Epidermal melanocyte (primary cell): ENCODE measurements at regions not wholly inside any gene's neighbourhood (a gene's known extent, or its start where the extent isn't known, plus 50 kb on each side); places are given as distances from the start of the nearest gene placed in this dataset.
A peak's percentile ranks its signal among the peaks of the same experiment; 100 is the strongest.

Experiments used
- DNase-seq: peaks from one replicate; pipeline ENCODE4 v3.0.0; 2011; ENCODE audit warnings: low spot score; ENCODE audit not compliant: insufficient read length

DNA sequence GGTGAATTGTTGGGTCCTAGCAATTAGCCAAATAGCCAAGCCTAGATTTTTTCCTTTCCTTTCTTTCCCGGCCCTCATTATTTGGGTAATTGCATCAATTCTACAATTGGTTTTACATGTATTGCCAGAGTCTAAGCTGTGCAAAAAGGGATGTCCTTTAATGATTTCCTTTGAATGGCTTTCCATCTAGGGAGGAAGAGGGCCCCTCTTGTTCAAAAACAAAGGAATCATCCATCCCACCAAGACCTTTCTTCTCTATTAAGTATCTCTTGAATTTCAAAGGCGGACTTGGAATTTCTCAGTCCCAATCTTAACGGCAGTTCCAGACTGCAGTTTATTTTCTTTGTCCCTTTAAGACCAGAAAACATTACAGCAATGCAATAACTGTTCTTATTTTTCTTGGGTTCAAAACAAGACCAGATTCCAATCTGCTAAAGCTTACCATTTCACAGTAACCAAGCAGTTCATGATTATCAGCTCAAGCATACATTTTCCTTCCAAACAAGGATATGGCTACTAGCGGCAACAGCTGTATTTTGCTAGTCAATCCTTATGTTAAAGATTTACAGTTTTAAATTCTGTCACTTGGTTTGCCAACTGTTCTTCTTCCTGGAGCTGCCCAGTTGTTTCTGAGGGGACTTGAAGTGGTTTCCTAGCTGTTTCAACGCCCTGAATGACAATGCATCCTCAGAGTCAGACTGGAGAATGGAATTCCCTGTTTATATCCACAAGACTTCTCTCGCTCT is 91.4 kb upstream of the LRIG1 start:
- DNase-seq, result no peak

DNA sequence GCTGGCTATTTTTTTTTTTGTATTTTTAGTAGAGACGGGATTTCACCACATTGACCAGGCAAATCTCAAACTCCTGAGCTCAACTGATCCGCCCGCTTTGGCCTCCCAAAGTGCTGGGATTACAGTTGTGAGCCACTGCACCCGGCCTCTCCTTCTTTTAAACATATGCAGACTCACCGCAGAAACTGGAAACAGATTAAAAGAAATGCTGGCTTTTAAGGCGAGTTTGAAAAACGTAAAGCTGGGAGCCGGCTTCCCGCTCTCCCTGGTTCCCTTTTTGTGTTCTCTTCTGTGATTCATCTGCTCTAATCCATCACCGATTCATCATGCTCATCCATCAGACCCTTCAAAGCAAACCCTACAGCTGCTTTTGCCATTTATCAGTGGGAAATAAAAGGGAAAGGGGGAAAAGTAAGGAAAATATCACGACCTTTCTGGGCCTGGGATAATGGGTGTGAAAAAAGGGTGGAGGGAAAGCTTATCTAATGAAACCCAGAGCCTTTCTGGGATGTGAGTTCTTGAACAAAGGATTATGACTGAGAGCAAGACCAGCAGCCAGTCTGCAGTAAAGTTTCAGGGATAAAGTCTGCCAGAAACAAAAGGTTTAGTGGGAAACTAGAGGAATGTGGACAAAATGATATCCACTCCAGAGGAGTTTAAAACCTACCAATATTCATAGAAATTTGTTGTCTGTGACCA is 92.3 kb upstream of the LRIG1 start:
- DNase-seq, result no peak

DNA sequence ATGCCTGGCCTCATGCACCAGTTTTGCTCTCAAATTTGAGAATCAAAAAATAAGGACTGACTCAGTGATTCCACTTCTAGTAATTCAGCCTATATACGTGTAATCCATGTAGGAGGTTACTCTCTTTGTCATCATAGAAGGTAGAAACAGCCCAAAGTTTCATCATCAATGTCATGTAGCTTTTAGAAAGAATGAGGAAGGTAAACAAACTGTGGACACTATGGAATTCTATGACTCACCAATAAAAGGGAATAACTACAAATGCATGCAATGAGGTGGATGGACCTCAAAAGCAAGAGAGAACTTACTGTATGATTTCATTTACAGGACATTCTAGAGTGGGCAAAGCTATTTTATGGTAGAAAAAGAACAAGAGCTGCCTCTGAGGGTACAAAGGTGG is 93.2 kb upstream of the LRIG1 start:
- DNase-seq, result no peak

DNA sequence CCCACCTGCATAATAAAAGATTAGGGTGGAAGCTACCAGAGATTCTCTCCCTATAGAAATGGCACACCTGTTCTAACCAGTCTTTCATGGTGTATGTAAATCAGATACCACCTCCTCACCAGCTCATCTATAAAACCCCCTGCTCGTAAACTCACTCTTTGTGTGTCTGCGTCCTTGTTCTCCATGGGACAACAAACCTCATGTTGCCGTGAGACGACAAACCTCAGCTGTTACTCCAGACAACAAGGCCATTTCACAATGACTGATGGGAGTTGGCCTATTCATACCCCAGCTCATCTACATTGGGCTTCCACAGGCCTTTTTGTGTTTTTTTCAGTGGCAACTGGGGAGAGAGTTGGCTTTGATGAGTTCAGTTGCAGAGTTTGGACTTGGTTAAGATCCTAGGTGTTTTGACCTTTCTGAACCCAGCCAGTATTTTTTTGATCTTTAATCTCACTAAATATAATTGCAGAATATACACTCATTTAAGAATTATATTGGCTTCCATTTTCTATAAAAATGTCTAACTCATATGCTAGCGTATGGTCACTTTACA is 96.6 kb upstream of the LRIG1 start:
- DNase-seq, result no peak

DNA sequence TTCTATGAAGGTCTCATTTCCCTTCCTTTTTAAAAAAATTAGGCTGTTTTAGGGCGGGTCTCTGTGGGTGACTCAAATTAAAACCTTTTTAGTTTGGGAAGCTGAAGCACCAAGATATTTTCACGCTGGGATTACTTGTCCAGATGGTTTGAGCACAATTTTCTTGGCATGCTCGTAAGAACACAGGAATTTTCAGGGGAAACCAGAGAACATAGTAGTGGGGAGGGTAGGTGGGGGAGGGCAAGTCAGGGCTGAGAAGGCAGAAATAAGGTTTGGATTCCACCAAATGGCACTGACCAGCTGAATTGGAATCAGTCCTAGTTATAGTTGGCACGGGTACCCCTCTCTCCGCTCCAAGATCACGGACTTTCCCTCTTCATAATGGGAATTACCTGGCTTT is 97.3 kb upstream of the LRIG1 start:
- no peak for DNase-seq

DNA sequence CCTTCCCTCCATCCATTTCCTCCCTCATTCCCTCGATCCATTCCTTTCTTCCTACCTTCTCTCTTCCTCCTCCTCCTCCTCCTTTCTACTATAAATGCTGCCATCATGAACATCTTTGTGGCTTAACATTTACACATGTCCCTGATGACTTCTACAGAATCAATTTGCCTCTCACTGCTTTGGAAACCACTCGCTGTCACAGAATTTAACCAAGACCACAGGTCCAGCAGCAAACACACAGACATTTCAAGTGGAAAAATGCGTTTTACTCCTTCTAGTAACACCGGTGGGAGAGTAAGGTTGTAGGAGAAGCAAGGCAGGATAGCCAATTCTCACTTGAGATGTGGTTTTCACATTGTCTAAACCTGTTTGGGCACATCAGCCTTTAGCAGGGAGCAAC is 101.4 kb upstream of the LRIG1 start:
- DNase-seq, result no peak

DNA sequence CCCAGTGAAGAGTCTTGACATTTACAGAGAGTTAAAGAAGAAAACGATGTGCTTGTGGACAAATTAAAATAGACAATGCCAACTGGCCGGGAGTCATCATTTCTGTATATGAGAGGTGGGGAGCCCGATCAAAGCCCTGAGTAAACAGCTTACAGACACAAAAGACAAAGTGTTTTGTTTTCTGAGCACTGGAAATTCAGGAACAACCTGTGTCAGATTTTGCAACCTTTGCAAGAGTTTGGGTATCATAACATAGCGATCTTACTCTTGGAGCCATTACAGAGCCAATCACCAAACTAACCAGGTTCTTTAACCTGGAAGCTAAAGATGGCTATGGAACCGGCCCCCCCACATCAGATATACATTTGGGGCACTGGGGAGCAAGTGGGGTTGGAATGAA is 101.9 kb upstream of the LRIG1 start:
- no peak for DNase-seq

DNA sequence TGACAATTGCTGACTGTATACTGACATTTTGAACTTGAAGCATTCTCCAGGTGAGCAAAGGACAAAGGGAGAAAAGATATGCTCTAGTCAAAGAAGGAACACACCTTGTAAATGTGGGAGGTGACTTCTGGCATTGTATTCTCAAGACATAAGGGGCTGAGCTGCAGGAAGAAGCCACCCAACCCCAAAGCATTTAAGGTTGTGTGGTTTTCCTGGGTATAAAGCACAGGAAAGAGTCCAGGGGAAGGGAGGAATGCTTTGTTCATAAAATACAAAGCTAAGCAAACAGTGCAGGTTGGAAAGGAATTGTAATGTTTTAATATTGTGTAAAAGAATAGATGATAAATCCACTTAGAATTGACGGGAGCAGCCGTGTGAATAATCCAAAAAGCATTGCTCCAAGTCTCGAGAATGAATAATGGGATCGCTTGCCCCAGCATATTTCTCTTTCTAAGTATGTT is 102.4 kb upstream of the LRIG1 start:
- DNase-seq, result no peak

DNA sequence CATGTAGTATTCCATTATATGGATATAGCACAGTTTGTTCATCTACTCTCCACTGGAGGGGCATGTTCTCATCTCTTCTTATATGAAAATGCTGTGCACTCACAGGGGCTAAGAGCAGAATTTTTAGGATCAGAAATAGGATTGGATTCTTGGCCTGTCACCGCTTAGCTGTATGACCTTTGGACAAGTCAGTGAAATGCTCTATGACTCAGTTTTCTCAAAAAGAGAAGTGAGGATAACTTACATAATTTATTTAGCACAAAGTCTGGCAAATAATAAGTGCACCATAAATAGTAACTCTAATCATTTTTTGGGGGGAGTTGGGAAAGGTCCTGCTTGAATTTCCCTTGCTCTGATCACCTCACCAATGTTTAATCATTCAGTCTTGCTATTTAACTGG is 103.7 kb upstream of the LRIG1 start:
- no peak for DNase-seq

DNA sequence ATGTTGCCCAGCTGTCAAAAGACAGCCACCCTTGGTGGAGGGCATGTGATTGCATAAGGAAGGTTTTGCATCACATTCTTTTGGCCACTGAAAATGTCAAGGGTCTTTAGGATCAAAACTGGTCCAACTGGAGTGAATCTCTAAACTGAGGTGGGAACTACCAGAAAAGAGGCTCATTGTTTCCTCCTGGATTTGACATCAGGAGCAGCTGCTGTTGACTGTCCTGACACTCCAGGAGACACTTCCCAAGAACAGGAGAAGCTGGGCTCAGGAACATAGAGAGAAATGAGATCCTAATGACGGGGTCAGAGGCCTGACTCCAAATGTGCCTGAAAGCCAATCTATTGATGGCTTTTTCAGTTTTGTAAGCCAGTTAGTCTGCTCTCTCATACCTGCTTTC is 105.3 kb upstream of the LRIG1 start:
- DNase-seq, result no peak

DNA sequence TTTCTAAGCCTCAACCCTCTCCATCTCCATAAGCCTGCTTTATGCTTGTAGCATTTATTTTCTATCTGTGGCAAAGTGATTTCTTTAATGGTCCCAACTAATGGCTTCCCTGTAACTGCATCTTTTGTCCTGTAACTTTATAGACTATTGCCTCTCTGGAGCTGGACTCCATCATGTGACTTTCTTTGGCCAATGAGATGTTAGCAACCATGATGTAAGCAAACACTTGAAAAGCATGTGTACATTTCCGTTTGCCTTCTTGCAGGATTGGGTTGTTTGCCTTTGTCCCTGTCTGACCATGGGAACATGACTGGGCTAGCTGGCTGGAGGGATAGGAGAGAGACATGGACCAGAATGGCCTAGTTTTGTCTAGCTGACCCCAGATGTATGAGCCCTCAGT is 106.0 kb upstream of the LRIG1 start:
- no peak for DNase-seq

DNA sequence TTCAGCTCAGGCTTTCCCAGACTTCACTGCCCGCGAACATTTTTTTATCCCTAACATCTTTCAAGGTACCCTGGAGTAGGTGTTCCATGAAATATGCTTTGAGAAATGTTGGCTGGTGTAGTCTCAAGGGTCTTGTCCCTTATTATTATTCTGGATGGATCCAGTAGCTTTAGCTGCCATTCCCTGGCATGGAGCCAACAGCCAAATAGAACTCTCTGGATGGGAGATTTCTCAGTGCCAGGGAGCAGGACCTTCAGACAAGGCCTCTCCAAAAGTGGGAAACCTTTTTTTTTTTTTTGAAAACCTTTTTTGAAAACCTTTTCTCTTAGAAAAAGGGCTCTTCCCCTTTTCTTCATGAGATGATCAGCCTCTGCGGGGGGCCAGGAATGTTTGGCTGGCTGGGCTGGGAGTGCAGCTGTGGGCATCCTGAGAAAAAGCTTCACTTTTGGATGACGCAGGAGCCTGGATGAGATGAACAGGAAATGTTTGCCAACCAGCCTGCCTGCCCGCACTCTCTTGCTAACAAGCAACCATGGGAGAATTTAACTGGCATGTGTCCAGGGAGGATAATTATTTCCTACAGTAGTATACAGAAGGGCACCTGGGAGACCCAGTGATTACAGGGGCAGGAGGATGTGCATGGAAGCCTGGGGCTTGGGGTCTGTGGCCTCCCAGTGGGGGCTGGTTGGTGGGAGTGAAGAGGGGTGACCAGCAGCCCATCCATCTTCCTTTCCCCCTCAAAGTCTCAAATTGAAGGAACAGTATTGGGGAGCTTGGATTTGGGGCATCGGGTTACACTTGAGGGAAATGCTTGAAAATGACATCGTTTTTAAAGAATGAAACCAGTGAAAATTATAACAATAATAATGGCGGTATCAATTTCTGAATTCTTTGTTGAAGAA is 109.1 kb upstream of the LRIG1 start:
- DNase-seq, result no peak

DNA sequence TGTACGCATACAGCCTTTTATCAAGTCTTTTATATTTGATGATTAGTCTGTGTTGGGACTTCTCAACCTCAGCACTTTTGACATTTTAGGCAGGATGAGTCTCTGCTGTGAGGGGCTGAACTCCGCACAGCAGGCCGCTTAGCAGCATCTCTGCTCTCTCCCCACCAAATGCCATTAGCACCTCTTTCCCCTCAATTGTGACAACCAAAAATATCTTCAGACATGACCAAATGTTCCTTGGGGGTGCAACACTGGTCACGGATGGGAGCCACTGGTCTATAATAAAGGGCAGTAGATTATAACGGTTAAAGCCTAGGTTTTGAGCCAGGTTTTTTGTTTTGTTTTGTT is 109.7 kb upstream of the LRIG1 start:
- no peak for DNase-seq

DNA sequence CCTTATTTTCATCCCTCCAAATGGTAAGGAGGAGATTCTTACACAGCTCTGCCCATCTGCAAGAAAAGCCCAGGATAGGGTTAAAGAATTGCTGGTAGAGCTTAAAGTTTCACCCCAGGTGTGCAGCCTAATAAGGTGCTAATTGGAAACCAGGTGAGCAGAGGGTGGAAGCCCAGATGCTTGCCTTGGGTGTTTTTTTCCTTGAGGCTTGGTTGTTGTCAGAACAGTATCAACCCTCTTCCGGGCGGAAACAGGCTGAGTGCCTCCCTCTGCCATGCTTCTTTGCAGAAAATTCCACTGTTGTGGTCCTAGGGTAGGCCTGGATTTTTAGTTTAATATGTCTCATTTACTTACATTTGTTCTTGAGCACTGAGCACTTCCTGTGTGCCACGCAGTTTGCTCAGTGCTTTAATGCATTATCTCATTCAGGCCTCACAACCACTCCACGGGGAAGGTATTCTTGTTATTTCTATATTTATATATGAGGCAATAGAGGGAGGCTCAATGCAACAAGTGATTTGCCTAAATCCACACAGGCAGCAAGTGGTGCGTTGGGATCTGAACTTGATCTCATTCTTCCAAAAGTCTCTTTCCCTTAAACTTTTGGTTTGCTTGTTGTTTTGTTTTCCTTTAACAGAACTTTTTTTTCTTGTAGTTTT is 115.0 kb upstream of the LRIG1 start:
- DNase-seq, result no peak

DNA sequence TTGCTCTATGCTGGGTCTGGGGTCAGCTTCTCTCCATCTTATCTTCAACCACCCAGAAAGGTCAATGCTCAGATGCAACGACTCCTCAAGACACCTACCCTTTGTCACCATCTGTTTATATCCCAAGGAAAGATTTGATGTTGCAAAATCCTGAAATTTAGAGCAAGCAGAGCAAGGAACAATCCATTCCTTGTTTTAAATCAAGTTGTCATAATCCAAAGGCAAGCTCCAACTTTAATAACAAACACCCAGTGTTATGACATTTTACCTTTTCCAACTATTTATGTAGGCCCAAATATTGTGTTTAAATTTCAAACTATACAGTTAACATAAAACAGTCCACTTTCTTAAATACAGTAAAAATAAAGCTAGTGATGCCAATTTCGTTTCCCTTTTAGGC is 116.5 kb upstream of the LRIG1 start:
- DNase-seq, result no peak

DNA sequence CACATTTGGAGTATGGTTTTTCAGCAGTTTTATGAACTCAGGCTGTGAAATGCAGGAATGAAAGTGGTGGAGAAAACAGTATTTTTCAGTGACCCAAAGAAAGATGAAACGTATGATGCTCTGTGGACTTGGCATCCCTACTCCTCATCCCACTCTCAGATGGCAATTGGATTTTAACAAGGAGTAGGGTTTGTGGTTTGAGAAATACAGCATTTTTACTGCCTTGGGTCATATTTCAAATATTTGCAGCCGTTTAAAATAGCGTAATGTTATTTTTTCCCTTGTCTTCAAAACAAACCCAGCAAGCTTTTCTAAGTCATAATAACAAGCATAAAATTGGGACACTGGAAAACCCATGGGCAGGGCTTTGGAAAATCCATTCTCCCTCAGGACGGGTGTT is 117.2 kb upstream of the LRIG1 start:
- DNase-seq, result peak; percentile 44

DNA sequence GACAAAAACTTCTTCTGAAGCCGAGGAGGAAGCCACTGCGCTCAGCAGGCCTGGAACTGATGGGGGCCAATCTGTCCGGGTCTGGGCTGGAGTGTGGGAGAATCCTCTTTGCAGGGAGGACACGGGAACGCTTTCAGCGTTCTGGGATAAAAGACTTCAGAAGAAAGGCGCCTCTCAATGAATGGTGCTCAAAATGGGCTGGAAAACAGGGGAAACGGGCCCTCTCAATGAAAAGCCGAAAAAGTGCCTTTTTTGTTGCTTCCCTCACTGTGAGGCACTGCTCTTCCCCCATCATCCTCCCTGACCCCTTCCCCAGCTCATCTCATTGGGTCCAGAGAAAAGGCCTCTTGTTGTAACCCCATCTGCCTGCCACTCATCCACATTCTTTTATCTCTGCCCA is 119.5 kb upstream of the LRIG1 start:
- no peak for DNase-seq

DNA sequence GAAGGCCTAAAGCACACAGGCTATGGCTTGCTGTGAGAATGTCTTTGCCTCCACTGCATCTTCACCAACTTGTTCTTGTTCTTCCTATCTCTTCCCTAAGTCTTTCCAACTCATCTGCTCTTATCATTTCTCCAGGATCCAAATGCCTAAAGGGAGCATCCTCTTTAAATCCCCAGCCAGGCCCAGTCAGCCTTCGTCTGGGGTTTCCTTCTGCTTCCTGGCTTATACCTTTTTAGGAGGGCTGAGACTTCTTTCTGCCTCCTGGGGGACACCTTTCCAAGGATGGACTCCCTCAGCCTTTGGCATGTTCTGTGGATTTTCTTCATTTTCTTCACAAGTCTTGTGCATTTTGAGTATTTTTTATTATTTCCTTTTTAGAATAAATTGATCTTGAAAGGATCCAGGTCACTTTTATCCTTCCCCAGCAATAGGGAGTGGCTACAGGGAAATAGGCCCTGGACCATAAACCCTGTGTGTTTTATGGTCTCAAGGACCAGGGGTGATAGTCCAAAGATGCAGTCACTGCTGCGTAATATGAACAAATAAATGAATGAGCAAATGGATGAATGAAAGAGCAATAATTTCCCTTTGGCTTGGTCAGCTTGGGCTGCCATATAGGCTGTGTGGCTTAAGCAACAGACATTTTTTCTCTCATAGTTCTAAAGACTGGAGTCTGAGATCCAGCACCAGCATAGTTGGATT is 122.1 kb upstream of the LRIG1 start:
- no peak for DNase-seq

DNA sequence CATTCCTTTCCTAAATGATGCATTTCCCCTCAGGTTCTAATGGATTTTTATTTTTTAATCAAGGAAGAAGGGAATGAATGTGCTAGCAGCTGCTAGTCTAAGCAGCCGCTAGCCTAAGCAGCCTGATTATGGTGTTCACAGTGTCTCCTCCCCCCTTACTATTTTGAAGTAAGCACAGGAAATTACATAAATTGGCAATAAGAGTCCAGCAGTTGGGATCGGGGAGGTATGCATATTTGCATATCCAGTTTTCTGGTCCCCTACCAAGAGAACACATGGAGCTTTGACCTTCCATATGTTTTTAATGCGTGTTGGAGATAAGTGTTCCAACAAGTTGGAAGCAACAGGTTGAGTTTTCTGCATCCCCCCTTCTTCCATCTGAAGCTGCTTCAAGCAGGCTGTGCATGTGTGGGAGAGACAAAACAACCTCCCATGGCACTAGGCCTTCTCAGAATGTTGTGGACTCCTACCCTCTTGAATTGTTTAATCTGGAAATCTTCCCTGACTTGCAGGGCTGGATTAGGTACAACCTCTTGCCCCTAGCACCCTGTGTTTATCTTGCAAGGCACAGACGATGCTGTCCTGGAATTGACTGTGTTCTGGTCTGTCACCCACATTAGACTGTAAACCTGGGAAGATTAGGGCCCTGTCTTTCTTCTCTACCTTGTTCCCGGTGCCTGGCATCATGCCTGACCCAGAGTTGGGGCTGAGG is 124.8 kb upstream of the LRIG1 start:
- no peak for DNase-seq
